HuH-7 (cell line): ENCODE measurements at regions not wholly inside any gene's neighbourhood (a gene's known extent, or its start where the extent isn't known, plus 50 kb on each side); places are given as distances from the start of the nearest gene placed in this dataset.

Experiments used
- DNase-seq: peaks from one replicate; pipeline ENCODE4 v3.0.0; 2011; ENCODE audit warnings: low spot score

- no peak for DNase-seq
These were observed 105.3 kb downstream of the SLC6A15 start for GRCh38 chr12:84807249-84807648.

DNA sequence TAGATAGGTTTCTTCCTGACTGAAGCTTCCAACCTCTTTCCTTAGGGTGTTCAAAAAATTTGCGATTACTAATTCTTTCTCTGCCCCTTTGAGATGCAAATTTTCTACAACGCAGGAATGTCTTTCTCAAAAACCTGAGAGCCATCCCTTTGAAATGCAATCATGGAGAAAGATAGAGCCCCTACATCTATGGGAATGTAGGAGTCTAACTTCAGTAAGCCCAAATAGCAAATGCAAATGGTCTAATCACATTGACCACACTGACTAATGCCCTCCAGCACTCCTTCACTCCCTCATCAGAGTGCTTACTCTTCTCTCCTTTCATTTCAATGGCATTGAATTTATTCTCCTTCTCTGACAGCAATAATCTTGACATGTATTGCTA, 107.1 kb downstream of the SLC6A15 start:
- no peak for DNase-seq

DNA sequence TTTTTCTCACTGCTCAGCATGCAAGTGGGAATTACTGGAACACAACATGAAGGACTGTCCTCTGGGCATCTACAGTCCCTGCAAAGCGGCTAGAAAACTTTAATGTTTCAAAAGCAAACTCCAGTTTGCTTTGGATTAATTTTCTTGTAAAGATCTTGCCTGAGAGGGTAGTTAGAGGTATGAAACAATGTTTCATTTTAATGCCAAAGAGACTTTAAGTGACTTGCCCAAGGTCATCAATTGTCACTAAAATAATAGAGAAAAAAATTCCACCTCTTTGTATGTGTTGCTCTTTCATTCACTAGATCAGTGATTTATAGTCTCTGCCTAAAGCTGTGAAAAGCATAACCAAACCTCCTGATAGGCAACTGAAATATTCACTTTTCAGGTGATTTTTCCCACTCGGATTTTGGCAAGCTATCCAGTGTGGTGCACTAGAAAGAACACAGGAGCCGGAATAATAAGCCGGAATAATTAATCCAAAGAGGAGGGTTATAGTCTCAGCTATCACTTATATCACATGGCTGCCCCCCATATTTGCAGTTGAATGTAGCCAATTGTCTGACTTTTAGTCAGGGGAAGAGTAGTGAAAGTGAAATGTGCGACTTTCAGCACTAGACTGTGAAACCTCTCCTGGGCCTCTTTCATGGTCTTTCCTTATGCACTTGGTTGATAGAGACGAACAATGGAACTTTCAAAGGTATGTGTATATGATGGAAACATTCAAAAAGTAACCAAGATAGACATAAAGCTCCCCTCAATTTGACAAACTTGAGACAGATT, 107.7 kb downstream of the SLC6A15 start:
- DNase-seq, result no peak

DNA sequence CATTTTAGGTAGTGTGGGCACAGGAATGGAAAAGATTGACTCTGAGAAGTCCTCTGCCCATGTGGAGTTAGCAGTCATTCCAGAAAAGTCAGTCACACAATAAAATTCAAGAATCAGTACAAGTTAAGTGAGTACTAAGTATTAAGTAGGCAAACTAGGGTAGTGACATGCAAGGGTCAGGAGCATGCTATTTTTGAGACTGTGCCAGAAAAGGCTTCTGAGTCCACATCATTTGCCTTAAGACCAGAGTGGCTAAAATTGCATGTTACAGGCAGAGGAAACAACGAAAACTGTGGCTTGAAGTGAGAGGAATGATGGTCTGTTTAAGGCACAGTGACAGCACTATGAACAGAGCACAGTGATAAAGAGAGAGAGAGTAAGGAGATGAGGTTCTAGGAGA, 108.9 kb downstream of the SLC6A15 start:
- no peak for DNase-seq

GRCh38 chr12:84802161-84802560, 110.4 kb downstream of the SLC6A15 start:
- no peak for DNase-seq

DNA sequence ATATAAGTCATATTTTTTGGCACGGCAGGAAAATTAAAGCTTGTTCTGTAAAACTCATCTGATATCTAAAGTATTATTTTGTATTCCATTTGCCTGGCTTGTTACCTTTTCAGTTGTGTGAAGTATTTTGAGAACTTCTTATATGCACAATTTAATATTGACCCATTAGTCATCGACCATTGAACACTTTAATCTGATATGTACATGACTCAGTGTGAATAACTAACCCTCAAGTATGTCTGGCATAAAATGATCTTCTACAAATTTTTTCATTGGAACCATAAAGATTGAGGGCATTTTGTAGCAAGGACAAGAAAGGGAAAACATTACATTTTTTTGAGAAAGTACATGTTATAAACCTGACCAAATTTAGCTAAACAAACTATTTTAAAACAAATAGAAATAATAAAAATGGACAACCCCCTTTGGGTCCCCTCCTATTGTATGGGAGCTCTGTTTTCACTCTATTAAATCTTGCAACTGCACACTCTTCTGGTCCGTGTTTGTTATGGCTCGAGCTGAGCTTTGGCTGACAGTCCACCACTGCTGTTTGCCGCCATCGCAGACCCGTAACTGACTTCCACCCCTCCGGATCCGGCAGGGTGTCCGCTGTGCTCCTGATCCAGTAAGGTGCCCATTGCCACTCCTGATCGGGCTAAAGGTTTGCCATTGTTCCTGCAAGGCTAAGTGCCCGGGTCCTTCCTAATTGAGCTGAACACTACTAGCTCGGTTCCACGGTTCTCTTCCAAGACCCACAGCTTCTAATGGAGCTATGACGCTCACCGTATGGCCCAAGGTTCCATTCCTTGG, 118.8 kb downstream of the SLC6A15 start:
- no peak for DNase-seq

DNA sequence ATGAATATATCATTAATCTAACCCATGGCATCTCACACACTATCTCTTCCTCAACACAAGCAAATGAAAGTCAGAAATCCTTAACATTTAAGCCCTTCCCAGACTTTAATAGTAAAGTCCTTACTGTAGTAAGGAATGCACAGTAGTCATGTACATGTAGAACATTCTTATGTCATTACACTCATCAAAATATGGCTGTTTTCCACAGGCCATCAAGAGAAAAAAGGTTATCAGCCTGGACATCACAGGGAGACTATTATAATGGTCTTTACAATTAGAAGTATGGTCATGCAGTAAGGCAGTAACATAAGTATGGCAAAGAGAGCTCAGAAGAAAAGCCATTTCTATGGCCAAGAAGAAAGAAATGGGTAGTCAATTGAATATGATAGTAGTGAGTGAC, 121.2 kb downstream of the SLC6A15 start:
- DNase-seq, result no peak

- no peak for DNase-seq
These were observed 123.4 kb downstream of the SLC6A15 start for GRCh38 chr12:84789184-84789583.

GRCh38 chr12:84787253-84787652, 125.3 kb downstream of the SLC6A15 start:
- DNase-seq, result no peak

- no peak for DNase-seq
These were observed 126.0 kb downstream of the SLC6A15 start for GRCh38 chr12:84786622-84787021.

DNA sequence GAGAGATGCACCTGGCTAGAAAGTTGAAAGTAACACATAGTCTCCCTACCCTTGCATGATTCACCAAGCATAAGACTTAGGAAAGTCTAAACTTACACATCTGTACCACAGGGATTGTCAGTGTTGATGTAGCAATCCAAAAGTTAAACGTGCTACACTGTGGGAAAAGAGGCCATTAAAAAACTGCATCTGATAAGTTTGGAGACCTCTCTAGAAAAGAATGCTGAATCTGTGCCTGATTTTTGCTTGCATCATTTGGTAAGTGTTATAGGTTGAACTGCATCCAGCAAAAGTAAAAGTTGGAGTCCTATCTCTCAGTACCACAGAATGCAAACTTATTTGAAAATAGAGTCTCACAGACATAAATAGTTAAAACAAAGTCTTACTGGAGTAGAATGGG, 126.6 kb downstream of the SLC6A15 start:
- DNase-seq, result no peak

DNA sequence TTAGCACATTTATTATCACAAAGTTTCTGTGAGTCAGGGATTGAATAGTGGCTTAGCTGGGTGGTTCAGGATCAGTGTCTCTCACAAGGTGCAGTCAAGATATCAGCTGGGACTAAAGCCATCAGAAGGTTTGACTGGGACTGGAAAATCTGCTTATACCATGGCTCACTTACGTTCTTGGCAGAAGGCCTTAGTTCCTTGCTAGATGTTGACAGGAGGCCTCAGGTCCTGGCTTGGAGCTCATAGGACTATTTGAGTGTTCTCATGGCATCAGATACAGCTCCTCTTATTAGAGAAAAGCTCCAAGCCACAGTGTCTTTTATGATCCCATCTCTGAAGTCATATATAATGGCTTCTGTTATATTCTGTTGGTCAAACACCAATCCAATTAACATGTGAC, 127.3 kb downstream of the SLC6A15 start:
- DNase-seq, result no peak

GRCh38 chr12:84779169-84779568, 133.4 kb downstream of the SLC6A15 start:
- DNase-seq, result no peak

GRCh38 chr12:84772281-84772680, 140.3 kb downstream of the SLC6A15 start:
- DNase-seq, result no peak

- DNase-seq, result no peak
These were observed 145.5 kb downstream of the SLC6A15 start for GRCh38 chr12:84767079-84767478.

DNA sequence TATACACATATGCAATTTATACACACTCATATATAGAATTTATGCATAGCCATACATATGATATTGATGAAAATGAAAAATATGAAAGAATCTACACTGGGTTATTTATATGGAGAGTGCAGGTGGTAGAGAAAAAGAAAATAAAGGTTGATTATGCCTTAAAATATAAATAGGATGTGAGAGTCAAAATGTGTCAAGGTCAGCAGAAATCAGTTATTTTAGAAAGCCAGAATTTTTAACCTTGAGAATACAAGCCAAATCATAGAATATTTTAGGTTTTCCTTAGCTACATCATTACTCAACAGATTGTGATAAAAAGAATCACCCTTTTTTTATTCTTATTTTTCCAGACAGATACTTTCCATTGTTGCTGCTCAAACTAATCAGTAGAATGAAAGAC, 146.2 kb downstream of the SLC6A15 start:
- no peak for DNase-seq

DNA sequence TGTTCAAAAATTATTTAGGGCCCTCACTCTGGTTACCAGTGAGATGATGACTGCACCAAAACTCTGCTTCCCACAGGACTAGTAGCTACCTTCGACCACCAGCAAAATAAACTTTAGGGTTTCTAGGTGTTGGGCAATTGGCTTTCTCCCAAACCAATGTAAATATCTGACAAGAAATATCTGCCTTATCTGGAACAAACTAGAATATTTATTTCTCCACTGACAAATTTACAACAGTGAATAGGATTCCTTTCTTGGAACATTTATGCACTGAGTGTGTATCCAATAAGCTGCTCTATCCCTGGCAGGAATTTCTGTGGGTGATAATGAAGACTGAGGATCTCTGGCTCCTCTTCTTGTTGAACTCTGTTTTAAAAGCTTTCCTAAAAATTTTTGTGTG, 148.6 kb downstream of the SLC6A15 start:
- no peak for DNase-seq

GRCh38 chr12:84763107-84763506, 149.5 kb downstream of the SLC6A15 start:
- DNase-seq, result no peak

DNA sequence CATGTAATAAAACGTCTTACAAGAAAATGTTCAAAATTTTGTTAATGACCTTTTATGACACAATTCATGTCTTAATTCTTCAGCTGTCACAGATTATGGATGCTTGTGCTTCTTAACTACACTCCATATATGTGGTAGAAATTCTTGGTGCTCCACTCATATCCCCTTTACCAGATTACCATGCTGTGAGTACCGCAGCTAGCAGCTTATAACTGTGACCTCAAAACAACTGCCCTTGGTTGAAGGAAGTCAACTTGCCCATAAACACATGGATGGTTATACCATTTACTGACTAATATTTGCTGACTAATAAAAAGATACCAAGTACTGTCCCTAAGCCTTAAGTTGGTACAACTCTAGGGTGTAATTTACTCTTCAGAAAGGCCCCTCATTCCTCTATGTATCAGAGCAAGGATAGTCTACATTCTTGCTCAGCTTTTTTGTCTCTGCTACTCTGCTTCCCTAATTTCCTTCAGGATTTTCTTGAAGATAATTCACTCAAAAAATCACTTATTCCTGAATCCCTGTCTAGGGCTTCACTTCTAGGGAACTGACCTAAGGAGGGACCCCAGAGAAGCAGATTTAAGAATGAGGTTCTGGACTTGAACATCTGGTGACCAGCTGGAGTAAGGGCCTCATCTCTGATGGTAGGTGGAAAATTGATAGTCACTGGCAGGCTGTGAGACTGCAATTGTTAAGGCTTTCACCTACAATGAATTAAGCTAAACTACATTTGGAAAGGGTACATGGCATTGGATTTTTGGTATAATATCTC, 152.3 kb downstream of the SLC6A15 start:
- DNase-seq, result no peak

DNA sequence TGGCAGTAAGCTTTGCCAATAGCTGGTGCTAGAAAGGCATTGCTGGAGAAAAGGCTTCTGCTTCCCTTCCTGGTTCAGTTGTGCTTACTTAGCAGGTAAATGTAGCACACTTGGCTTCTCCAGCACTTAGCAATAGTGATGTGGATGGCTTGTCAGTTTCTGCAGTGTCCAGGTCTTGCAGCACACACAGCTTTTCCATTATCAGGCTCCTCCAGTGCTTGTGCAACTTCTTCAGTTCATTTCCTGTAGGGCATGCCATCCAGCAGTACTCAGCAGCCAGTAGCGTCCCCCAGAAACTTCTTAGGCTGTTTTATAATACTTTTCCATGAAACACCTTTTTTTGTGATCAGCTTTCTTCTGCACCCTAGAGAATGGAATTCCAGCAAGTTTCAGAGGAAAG, 154.6 kb downstream of the SLC6A15 start:
- DNase-seq, result no peak

GRCh38 chr12:84756961-84757360, 155.6 kb downstream of the SLC6A15 start:
- DNase-seq, result no peak

DNA sequence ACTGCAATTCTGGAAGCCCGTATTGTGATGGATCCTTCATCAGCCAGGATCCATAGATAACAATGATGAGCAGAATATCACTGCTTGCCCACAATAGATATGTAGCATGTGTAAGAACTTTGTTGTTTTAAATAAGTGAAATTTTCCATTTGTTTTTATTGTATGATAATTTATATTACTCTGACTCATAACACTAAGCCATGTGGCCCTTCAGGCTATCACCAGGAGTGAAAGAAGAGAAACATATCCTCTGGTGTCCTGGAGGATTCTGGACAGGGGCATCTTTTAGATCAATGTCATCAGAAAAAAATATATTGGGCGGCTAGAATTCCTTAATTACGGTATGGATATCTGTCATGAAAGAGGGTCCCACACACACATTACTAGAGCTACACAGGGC, 167.5 kb downstream of the SLC6A15 start:
- no peak for DNase-seq

DNA sequence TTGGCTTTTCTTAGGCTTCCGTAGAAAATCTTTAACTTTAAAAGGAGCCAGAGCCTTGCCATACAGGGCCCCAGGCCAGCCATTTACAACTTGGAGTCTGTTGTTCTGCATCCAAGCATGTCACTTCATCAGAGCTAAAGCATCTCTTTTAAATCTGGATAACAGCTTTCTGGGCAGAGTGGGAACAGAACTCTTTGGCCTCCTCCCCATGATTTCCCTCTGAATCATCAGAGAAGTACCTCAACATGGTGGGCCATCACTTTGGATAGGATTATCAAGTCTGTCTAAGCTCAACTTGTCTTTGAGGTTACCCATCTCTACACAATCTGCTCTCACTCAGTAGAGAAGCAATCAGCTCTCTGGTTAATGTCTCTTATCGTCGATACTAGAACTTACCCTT, 170.9 kb downstream of the SLC6A15 start:
- DNase-seq, result no peak
